ENCODE measurements at regions not wholly inside any gene's neighbourhood (a gene's known extent, or its start where the extent isn't known, plus 50 kb on each side); places are given as distances from the start of the nearest gene placed in this dataset.
"Not testable (repeated sequence)": the region's sequence is repeated elsewhere in the genome, so short reads cannot be mapped to it uniquely, and the experiment has no call there.

DNA sequence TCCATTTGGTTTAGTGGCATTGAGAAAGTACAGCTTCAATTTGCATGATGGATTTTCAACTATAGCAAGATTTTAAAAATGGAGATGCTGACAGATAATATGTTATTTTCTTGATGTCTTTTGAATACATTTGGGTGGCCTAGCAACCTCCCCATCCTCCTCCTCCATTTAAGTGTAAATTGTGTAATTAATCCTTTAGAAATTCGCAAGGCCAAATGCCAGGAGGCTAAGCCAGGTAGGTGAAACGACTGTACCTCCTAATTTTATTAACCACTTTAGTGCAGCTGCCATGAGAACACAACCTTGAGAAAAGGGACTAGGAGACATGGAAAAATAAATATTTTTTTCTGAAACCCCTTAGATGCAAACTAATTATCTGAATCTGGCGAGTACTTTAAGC, 248.8 kb downstream of the MRPS30 start:
- DNase-seq (ENCODE audit: low read depth): no peak

DNA sequence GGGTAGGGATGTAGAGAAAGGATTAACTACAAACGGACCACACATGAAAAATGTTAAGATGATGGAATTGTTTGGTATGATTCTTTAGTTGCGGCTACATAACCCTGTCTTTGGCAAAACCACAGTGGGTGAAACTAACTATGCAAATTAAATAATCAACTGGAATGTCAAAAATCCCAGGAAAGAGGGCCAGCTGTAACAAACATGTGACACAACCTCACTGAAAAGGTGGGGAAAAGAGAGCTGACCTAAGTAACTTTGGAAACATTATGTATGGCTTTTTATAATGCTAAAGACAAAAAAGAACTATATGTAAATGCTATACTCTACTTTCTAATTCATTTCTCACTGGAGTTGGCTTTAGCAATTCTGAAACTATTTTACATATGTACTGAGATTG, 252.0 kb downstream of the MRPS30 start:
- DNase-seq (ENCODE audit: low read depth): no peak

DNA sequence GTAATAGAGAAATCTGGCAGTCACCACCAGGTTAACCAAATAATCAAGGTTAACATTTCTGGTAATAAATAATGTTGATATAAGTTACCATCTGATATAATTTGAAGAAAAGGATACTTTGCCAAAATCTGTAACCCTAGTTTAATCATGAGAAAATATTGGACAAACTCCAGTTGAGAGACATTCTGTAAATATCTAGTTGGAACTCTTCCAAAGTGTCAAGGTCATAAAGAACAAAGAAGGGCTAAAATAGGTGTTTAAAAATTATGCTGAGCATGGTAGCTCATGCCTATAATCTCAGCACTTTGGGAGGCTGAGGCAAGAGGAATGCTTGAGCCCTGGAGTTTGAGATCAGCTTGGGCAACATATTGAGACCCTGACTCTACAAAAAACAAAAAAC, 253.3 kb downstream of the MRPS30 start:
- no peak for DNase-seq (ENCODE audit: low read depth)

DNA sequence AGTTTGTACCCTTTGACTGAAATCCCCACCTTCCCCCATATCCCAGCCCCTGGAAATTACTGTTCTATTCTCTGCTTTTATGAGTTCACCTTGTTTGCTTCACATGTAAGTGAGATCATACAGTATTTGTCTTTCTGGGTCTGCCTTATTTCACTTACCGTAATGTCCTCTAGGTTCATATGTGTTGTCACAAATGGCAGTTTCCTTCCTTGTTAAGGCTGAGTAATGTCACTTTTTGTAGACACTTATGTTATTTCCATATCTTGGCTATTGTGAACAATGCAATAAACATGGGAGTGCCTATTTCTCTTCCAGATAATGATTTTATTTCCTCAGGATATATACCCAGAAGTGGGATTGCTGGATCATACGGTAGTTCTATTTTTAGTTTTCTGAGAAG, 272.3 kb downstream of the MRPS30 start:
- no peak for DNase-seq (ENCODE audit: low read depth)

DNA sequence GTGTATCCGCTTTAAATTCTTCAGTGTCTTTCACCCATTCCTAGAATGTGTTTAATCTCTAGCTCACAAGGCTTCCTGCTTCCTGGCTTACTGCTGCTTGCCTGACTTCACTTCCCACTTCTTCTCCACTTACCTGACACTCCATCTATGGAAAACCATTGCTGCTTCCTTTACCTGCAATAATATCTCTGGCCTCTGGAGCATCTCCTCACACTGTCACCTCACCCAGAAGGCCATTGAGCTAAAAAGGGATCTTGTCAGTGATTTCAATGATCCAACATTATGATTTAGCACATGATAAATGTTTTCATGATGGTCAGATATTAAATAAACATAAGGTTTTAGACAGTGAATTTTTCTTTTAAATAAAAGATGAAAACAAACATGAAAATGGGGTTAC, 281.1 kb downstream of the MRPS30 start:
- no peak for DNase-seq (ENCODE audit: low read depth)

DNA sequence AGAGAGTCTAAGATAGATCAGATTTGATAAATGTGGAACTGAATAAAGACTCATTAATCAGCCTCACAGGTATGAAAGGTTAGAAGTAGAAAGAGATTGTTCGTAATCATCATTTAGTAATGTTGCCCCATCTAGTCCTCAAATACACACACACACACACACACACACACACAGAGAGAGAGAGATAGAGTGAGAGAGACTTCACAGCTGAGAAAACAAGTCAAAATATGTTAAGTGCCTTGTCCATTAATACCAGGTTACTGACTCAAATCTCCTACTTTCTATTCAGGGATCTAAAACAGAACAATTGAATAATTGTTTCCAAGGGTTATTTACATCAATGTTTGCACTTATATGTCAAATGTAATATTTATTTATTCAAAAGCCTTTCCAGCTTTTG, 284.6 kb downstream of the MRPS30 start:
- DNase-seq (ENCODE audit: low read depth): no peak

DNA sequence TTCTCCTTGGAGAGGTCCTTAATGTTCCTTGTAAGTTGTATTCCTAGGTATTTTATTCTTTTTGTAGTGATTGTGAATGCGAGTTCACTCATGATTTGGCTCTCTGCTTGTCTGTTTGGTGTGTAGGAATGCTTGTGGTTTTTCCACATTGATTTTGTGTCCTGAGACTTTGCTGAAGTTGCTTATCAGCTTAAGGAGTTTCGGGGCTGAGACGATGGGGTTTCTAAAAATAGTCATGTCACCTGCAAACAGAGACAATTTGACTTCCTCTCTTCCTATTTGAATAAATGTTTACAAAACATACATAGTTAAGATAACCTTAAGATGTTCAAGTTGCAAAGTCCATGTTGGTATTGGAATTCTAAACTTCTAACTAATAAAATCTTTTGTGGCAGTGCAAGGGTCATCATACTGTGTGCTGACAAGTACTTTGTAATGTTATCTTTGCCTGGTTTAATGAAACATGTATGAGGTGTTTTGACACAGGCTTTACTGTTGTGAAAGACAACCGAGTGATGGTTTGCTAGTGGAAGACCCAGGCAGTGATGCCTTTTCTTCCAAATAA, 286.2 kb downstream of the MRPS30 start:
- no peak for DNase-seq (ENCODE audit: low read depth)

DNA sequence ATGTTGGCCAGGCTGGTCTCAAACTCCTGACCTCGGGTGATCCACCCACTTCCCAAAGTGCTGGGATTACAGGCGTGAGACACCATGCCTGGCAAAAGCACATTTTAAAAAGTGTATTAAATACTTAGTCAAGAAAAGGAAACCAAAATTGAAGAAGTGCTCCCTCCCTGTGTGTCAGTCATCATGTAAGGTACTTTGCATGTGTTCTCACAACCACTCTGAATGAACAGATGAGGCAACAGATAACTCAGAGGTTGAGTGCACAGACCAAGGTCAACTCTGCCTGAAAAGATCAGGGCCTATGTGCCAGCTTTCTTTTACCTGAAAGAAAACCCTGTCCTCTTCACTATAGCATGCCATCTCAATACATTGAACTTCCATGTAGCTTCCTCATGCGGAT, 289.7 kb downstream of the MRPS30 start:
- no peak for DNase-seq (ENCODE audit: low read depth)

DNA sequence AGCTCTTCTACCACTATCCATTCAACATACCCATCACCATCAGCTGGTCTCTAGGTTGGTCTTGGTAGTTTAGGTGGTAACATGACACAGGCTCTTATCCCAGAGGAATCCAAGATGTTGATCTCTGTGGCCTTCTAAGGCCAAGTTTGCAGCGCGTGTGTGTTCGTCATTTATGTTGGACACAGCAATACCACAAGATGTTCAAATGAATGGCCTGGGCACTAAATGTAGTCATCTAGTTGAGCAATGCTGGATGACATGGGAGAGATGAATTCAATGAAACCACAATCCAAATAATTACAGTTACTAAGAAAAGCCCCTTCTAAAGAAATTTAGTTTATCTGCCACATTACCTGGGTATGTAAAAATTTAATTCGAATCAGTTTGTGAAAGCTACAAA, 292.4 kb downstream of the MRPS30 start:
- no peak for DNase-seq (ENCODE audit: low read depth)

DNA sequence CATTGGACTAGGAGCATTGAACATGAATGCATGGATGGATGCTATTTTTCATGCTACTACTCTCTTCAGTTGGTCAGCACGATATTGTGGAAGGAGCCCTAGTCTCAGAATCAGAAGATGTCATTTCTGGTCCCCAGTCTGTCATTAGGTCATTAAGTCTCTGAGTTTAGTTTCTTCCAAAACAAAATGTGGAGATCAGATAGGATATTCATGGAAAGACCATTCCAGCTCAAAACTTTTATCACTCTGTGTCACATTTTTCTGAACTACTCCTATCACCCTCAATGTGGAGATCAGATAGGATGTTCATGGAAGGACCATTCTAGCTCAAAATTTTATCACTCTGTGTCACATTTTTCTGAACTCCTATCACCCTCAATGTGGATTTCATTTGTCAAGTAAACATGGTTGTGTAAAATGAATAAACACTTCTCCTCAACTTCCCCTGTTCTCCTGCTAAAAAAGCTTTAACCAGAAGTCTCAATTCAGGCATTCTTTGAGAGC, 296.8 kb downstream of the MRPS30 start:
- DNase-seq (ENCODE audit: low read depth): no peak

DNA sequence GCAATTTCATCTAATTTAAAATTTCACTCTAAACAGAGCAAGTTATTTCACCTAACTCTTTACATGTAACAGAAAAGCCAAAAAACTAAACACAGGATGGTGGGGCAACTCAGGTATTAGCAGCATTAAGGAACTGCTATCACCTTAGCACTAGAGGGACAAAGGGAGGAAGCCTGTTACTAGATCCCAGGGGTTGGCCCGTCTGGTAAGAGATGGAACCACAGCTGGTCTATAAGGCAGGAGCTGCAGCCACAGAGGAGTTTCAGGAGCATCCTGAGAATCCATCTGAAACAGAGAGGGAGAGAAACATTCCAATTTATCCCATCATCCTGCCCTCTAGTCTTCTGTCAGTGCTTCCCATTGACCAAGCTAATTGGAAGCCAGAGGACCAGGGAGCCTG, 300.3 kb downstream of the MRPS30 start:
- DNase-seq (ENCODE audit: low read depth): no peak

DNA sequence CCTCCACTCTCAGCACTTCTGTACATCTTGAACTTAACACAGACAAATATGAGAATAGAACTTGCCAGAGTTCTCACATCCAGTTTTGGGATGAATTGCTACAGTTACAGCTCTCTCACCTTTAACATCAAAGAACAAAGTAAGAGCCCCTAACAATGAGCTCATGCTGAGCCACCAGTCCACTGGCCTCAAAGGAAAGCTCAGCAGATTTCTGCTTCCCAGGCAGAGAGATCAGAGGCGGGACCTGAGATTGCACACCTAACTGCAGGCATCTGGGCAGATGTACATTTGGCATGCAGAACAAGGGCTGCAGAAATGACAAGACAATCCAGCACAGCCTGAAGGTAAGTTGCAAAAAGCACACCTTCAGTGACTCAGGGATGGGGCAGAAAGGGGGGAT, 300.9 kb downstream of the MRPS30 start:
- no peak for DNase-seq (ENCODE audit: low read depth)

DNA sequence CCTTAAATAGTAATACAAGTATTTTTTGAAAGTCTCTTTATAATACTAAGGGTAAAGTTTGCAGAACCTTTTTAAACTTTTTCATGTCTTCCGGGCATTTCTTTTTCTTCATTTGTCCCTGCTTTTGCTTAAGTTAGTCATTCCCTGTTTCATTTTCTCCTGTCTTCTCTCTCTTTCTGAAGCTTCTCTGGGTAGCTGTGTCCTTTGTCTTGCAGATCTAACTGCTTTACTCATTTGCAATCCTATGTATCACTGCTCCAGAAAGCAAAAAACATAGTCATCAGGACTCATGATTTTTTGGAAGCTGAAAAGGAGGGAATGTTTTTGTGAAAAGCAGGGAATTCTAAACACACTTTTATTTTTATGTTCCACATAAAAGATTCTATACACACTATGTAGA, 301.7 kb downstream of the MRPS30 start:
- no peak for DNase-seq (ENCODE audit: low read depth)

DNA sequence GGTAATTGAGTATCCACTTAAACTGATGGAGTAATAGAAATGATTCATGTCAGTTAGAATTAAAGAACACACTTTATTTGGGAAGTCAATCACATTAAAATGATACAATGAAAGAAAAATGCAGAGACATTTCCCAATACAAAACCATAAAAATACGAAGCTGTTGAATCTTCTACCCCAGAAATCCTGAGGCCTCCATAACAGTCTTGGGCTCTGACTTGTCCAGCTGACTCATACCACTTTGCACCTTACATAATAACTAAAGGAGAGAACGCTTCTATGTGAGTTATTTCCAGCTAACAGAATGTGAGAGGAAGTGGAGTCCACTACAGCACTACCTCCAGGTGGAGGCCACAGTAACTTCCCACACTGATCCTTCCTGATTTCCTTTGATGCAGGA, 305.0 kb downstream of the MRPS30 start:
- DNase-seq (ENCODE audit: low read depth): peak; percentile 9

DNA sequence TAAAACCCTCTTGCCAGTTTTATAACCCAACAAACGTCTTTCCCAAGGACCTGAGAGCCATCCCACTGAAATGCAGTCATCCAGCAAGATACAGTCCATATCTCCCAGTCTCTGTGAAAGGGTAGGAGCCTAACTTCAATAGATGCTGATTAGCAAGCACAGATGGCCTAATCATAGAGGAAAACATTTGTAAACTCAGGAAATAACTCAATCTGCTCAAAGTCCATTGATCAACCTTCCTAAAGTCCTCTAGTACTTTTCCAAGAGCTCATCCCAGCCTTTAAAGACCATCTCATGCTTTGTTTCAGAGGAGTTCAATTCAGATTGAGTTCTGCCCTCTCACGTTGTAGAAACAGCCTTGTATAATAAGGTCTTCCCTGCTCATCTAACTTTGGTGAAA, 324.2 kb downstream of the MRPS30 start:
- no peak for DNase-seq (ENCODE audit: low read depth)

DNA sequence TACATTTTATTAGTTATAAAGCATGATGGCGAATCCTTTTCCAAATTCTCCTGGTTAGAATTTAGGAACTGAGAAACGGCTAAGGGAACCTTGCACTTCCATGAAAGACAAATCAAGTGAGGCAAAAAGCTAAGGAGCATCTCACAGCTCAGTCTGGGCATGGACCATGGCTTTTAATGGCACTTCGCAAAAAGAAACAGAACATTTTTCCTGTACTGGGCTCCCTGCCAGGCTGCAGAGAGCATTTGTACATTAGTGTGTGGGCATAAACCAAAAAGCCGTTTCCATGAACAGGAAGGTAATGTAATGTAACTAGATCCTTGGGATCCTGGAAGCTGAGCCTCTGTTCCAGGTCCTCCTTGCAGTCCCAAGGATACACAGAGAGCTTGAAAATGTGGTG, 354.2 kb downstream of the MRPS30 start:
- DNase-seq (ENCODE audit: low read depth): no peak

DNA sequence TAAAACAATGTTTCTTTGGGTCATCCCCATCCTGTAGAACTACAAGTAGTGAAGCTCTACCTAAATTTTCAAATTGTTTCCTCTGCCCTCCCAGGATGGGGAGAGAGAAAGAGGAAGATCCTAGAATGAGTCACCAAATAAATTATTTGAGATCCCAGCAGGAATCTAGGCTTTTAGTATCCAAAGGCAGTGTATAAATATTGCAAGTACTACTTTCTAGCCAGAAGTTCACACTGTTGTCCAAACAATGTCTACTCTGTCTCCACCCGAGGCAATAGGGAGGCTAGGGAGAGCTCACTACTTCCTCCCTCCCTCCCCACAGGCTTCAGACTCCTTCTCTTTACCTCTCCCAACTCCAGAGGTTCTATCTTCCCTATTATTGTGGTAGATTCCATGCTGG, 362.8 kb downstream of the MRPS30 start:
- DNase-seq (ENCODE audit: low read depth): no peak

DNA sequence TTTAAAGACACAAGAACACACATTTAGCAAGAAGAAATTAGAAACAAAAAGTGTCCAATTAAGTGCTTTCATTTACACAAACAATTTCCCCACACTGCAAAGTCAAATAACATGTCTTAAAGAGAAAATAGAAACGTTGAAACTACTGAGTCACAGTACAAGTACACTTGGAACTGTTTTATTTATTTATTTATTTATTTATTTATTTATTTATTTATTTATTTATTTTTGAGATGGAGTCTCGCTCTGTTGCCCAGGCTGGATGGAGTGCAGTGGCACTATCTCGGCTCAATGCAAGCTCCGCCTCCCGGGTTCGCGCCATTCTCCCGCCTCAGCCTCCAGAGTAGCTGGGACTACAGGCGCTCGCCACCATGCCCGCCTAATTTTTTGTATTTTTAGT, 363.9 kb downstream of the MRPS30 start:
- not testable (repeated sequence) for DNase-seq (ENCODE audit: low read depth)

DNA sequence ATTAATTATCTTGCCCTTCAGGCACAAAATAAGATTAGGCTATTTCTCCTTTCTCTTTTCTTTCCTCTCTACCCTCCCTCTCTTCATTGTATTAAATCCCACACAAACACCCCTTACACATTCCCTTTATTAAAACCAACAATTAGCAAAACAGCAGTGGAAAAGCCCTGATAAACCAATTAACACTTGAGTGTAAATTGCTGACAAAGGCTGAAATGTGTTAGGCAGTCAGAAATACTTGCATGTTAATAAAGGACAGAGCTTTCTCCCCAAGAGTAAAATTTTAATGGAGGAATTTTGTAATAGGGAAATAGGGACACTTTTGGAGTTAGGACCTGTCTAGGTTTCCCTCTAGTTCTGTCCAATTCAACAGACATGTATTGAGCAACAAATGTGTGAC, 370.9 kb downstream of the MRPS30 start:
- DNase-seq (ENCODE audit: low read depth): no peak

DNA sequence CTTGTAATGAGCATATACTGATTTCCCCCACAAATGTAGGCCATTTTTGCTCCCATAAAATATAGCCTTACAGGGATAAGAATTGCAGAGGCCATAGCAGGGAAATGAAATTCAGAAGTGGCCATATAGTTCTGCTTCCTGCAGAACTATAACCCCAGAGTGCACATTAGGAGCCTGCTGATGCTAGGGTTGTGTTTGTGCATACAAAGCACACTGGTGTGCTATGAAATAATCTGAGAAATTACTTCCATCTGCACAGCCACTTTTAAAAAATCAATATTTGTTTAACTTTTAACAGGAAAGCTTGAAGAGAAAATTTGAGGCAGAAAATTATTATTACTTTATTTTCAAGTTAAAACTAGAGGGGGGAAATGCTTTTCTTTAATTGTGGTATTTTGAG, 380.3 kb downstream of the MRPS30 start:
- DNase-seq (ENCODE audit: low read depth): no peak

DNA sequence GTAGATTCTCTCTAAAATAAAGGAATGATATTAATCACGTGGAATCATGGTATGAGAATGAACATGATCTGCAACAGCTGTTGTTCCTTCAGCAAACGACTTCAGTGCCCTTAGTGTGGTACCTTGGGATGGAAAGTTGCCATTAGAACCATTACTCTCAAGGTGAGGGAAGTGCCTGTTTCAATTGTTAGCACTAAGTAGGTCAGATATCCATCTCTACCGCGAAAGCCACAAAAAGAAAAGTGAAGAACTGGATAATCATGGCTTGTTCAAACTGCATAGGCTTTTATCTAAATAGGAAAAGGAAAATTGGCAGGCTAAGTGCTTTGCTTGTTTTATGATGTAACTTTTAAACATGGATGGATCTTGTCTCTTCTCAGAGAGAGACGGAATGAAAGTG, 380.7 kb downstream of the MRPS30 start:
- no peak for DNase-seq (ENCODE audit: low read depth)

DNA sequence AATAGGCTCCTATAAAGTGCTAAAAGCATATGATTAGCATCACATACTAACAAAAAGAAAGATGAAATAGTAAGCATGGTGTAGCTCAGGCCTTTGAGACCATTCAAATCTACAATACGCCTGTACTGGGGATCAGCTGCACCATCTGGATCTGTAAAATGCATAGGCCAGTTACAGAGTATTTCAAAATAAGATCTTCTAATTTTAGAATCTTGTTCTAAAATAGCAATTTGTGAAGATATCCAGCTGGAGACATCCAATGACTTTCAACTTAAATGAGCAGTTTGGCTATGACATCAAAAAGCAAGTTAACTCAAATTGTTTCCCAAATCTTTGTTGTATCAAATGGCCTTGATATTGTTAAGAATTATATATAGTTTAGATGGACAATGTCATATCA, 386.3 kb downstream of the MRPS30 start:
- DNase-seq (ENCODE audit: low read depth): no peak

Measured in iris pigment epithelial cell (primary cell).